HG03108 (cell line): ENCODE measurements at regions not wholly inside any gene's neighbourhood (a gene's known extent, or its start where the extent isn't known, plus 50 kb on each side); places are given as distances from the start of the nearest gene placed in this dataset.
"Not testable (repeated sequence)": the region's sequence is repeated elsewhere in the genome, so short reads cannot be mapped to it uniquely, and the experiment has no call there.

ENCODE experiments used
- ATAC-seq: cut with Tn5 transposase; IDR thresholded peaks from one replicate; pipeline ENCODE4 v1.9.1; 2021; ENCODE audit warnings: moderate library complexity; ENCODE audit not compliant: unreplicated experiment

- no peak for ATAC-seq
Observed at GRCh38 chr6:81977486-81977885, 225.0 kb upstream of the TENT5A start.

GRCh38 chr6:81969814-81970213 is 217.3 kb upstream of the TENT5A start:
- ATAC-seq = no peak

GRCh38 chr6:81969011-81969410 is 216.5 kb upstream of the TENT5A start:
- ATAC-seq = no peak

- no peak for ATAC-seq
Observed at GRCh38 chr6:81966968-81967367, 214.5 kb upstream of the TENT5A start.

GRCh38 chr6:81962198-81962597 is 209.7 kb upstream of the TENT5A start:
- no peak for ATAC-seq

- peak; percentile 85 for ATAC-seq
Observed at GRCh38 chr6:81950877-81951276, 198.4 kb upstream of the TENT5A start.

GRCh38 chr6:81948861-81949260 is 196.4 kb upstream of the TENT5A start:
- no peak for ATAC-seq

GRCh38 chr6:81948196-81948595 is 195.7 kb upstream of the TENT5A start:
- ATAC-seq = not testable (repeated sequence)

GRCh38 chr6:81944661-81945060 is 192.2 kb upstream of the TENT5A start:
- no peak for ATAC-seq

GRCh38 chr6:81942842-81943241 is 190.4 kb upstream of the TENT5A start:
- not testable (repeated sequence) for ATAC-seq

GRCh38 chr6:81942067-81942370 is 189.5 kb upstream of the TENT5A start:
- ATAC-seq = no peak

- ATAC-seq = no peak
Observed at GRCh38 chr6:81940451-81940985, 188.0 kb upstream of the TENT5A start.

GRCh38 chr6:81939766-81940165 is 187.3 kb upstream of the TENT5A start:
- ATAC-seq = no peak

- no peak for ATAC-seq
Observed at GRCh38 chr6:81938991-81939732, 186.7 kb upstream of the TENT5A start.

GRCh38 chr6:81938014-81938856 is 185.8 kb upstream of the TENT5A start:
- ATAC-seq = peak; percentile 69

- no peak for ATAC-seq
Observed at GRCh38 chr6:81937296-81937937, 184.9 kb upstream of the TENT5A start.

- ATAC-seq = no peak
Observed at GRCh38 chr6:81934936-81935335, 182.5 kb upstream of the TENT5A start.

- ATAC-seq = no peak
Observed at GRCh38 chr6:81933608-81934051, 181.1 kb upstream of the TENT5A start.

GRCh38 chr6:81933089-81933488 is 180.6 kb upstream of the TENT5A start:
- ATAC-seq = no peak

GRCh38 chr6:81932448-81932847 is 180.0 kb upstream of the TENT5A start:
- ATAC-seq = not testable (repeated sequence)

GRCh38 chr6:81929828-81930227 is 177.3 kb upstream of the TENT5A start:
- ATAC-seq = no peak
